IMR-90 (cell line): ENCODE measurements at regions not wholly inside any gene's neighbourhood (a gene's known extent, or its start where the extent isn't known, plus 50 kb on each side); places are given as distances from the start of the nearest gene placed in this dataset.

ENCODE experiments used
- ATAC-seq: fragments of 200-7000 bp; cut with Tn5 transposase; 2 replicates; pipeline ENCODE4 v1.9.1; 2020; ENCODE audit warnings: low read depth, mild to moderate bottlenecking, moderate library complexity
- BruUV-seq: library from RNA; stranded (reverse); fragments of 400-500 nt; replicated peaks from 2 replicates; lab custom pipeline; 2021; lab: Mats Ljungman, UMichigan
- CTCF ChIA-PET: fragments of 300-600 bp; formaldehyde crosslinking; extraction: SDS; loops from one replicate; lab custom pipeline; 2021; ENCODE audit warnings: antibody characterized with exemption; lab: Yijun Ruan, JAX
- POLR2A ChIA-PET: fragments of 300-600 bp; sonication (Branson Sonifier 250); formaldehyde crosslinking; loops from one replicate; lab custom pipeline; 2022; ENCODE audit warnings: antibody characterized with exemption; ENCODE audit not compliant: unreplicated experiment; lab: Charles Lee
- DNase-seq: peaks from one replicate; pipeline ENCODE4 v3.0.0; 2013
- H2AFZ ChIP-seq: replicated peaks from 2 replicates; pipeline ENCODE3; 2013; ENCODE audit warnings: low read length, mild to moderate bottlenecking; ENCODE audit not compliant: poor library complexity
- H2AK5ac ChIP-seq: 2 replicates; pipeline ENCODE4 v1.6.1; 2013; ENCODE audit warnings: low read depth, low read length, inconsistent platforms
- H2AK9ac ChIP-seq: replicated peaks from 2 replicates; pipeline ENCODE3; 2013; ENCODE audit warnings: mild to moderate bottlenecking, low read depth, low read length, moderate library complexity; ENCODE audit not compliant: poor library complexity
- H2BK120ac ChIP-seq: 2 replicates; pipeline ENCODE4 v1.6.1; 2013; ENCODE audit warnings: low read depth, low read length, inconsistent platforms
- H2BK15ac ChIP-seq: 3 replicates; pipeline ENCODE4 v1.6.1; 2013; ENCODE audit warnings: low read depth, low read length, inconsistent platforms
- H2BK20ac ChIP-seq: 2 replicates; pipeline ENCODE4 v1.6.1; 2013; ENCODE audit warnings: low read depth, mild to moderate bottlenecking, inconsistent platforms, low read length, moderate library complexity
- H2BK5ac ChIP-seq: 2 replicates; pipeline ENCODE4 v1.6.1; 2013; ENCODE audit warnings: mild to moderate bottlenecking, low read depth, low read length, inconsistent platforms; ENCODE audit not compliant: poor library complexity, severe bottlenecking
- H3K14ac ChIP-seq: replicated peaks from 2 replicates; pipeline ENCODE4 v1.6.1; 2013; ENCODE audit warnings: low read depth, low read length, inconsistent platforms
- H3K18ac ChIP-seq: 2 replicates; pipeline ENCODE4 v1.6.1; 2013; ENCODE audit warnings: low read depth, low read length, control low read depth
- H3K23ac ChIP-seq: 2 replicates; pipeline ENCODE4 v1.6.1; 2013; ENCODE audit warnings: low read depth, low read length, inconsistent platforms
- H3K27ac ChIP-seq: 2 replicates; pipeline ENCODE4 v1.5.1; 2013; ENCODE audit warnings: mild to moderate bottlenecking, control low read depth, low read length; ENCODE audit not compliant: insufficient read depth
- H3K27me3 ChIP-seq: 2 replicates; pipeline ENCODE4 v1.6.1; 2013; ENCODE audit warnings: low read length; ENCODE audit not compliant: control insufficient read depth, insufficient read depth
- H3K36me3 ChIP-seq: 2 replicates; pipeline ENCODE4 v1.6.1; 2013; ENCODE audit warnings: low read length, mixed read lengths; ENCODE audit not compliant: control insufficient read depth, insufficient read depth
- H3K4ac ChIP-seq: 2 replicates; pipeline ENCODE4 v1.6.1; 2013; ENCODE audit warnings: low read depth, low read length, inconsistent platforms
- H3K4me1 ChIP-seq: 2 replicates; pipeline ENCODE4 v1.6.1; 2013; ENCODE audit warnings: low read length, mixed read lengths; ENCODE audit not compliant: control insufficient read depth, insufficient read depth
- H3K4me2 ChIP-seq: 2 replicates; pipeline ENCODE4 v1.6.1; 2013; ENCODE audit warnings: low read depth, mild to moderate bottlenecking, control low read depth, low read length, moderate library complexity
- H3K4me3 ChIP-seq: 2 replicates; pipeline ENCODE4 v1.5.1; 2013; ENCODE audit warnings: low read depth, mild to moderate bottlenecking, control low read depth, low read length, moderate library complexity; ENCODE audit not compliant: insufficient read depth
- H3K56ac ChIP-seq: 2 replicates; pipeline ENCODE4 v1.6.1; 2013; ENCODE audit warnings: low read length, inconsistent platforms; ENCODE audit not compliant: insufficient read depth; ENCODE audit errors: extremely low read depth
- H3K79me1 ChIP-seq, 2 experiments: 2 replicates each; pipeline ENCODE4 v1.6.1; 2013; ENCODE audit warnings: low read length in 2 of 2, inconsistent platforms in 1 of 2, low read depth in 1 of 2
- H3K9ac ChIP-seq: 2 replicates; pipeline ENCODE4 v1.6.1; 2013; ENCODE audit warnings: low read depth, low read length, control low read depth
- H3K9me1 ChIP-seq: 2 replicates; pipeline ENCODE4 v1.6.1; 2013; ENCODE audit warnings: low read length, inconsistent platforms; ENCODE audit not compliant: insufficient read depth
- H3K9me3 ChIP-seq: 2 replicates; pipeline ENCODE4 v1.6.1; 2013; ENCODE audit warnings: low read length; ENCODE audit not compliant: control insufficient read depth, insufficient read depth
- H4K20me1 ChIP-seq: 2 replicates; pipeline ENCODE4 v1.6.1; 2013; ENCODE audit warnings: low read length, inconsistent platforms; ENCODE audit not compliant: insufficient read depth
- H4K5ac ChIP-seq: 2 replicates; pipeline ENCODE4 v1.6.1; 2013; ENCODE audit warnings: mild to moderate bottlenecking, low read depth, low read length, control low read depth
- H4K8ac ChIP-seq, 2 experiments: 2 replicates each; pipeline ENCODE4 v1.6.1; 2013; ENCODE audit warnings: low read depth in 2 of 2, low read length in 2 of 2, control low read depth in 1 of 2, inconsistent platforms in 1 of 2
- H4K91ac ChIP-seq: 2 replicates; pipeline ENCODE4 v1.6.1; 2013; ENCODE audit warnings: low read depth, low read length, inconsistent platforms; ENCODE audit not compliant: insufficient read depth
- ELK1 ChIP-seq: fragments of 150-350 bp; IDR thresholded peaks from 2 replicates; pipeline ENCODE4 v1.6.1; 2016; ENCODE audit warnings: low read depth, mild to moderate bottlenecking, low read length, moderate library complexity, borderline replicate concordance
- MAFK ChIP-seq: IDR thresholded peaks from 2 replicates; pipeline ENCODE4 v1.6.1; 2012; ENCODE audit warnings: low read depth, low read length, improper control_type of control experiment
- MAZ ChIP-seq: IDR thresholded peaks from 2 replicates; pipeline ENCODE4 v1.6.1; 2012; ENCODE audit warnings: low read depth, mild to moderate bottlenecking, low read length, improper control_type of control experiment, moderate library complexity, borderline replicate concordance
- MXI1 ChIP-seq: IDR thresholded peaks from 2 replicates; pipeline ENCODE4 v1.6.1; 2012; ENCODE audit warnings: low read depth, mild to moderate bottlenecking, low read length, moderate library complexity, borderline replicate concordance
- POLR2A ChIP-seq: IDR thresholded peaks from 2 replicates; pipeline ENCODE4 v1.6.1; 2012; ENCODE audit warnings: mild to moderate bottlenecking, low read depth, low read length
- RCOR1 ChIP-seq: IDR thresholded peaks from 2 replicates; pipeline ENCODE4 v1.6.1; 2012; ENCODE audit warnings: mild to moderate bottlenecking, low read length, improper control_type of control experiment; ENCODE audit not compliant: insufficient replicate concordance
- RFX5 ChIP-seq: IDR thresholded peaks from 2 replicates; pipeline ENCODE4 v1.8.0; 2012; ENCODE audit warnings: low read depth, mild to moderate bottlenecking, low read length, moderate library complexity
- SMC3 ChIP-seq: fragments of 150-350 bp; IDR thresholded peaks from 2 replicates; pipeline ENCODE4 v1.6.1; 2016; ENCODE audit warnings: low read depth, mild to moderate bottlenecking, antibody characterized with exemption, low read length, moderate library complexity
- WGBS, 2 experiments: methylation state at CpG; one replicate each; pipeline versions ENCODE4 v1.1.5 to v1.1.7; 2013; ENCODE audit warnings: missing lambda C conversion rate in 2 of 2; ENCODE audit not compliant: insufficient read length in 1 of 2; ENCODE audit errors: extremely low coverage in 2 of 2; 5-methylcytosine and 5-hydroxymethylcytosine counted together
- dilution Hi-C: fragments of 300-500 bp; cut with HindIII; formaldehyde crosslinking; loops from one replicate; pipeline ENCODE4 v1.14.3; 2018; ENCODE audit warnings: low sequenced_read_pairs; ENCODE audit not compliant: unreplicated experiment
- in situ Hi-C: fragments of 300-500 bp; cut with MboI; formaldehyde crosslinking; loops from 3 replicates; pipeline ENCODE4 v1.14.3; 2019; ENCODE audit warnings: low sequenced_read_pairs, inconsistent platforms, mixed read lengths
- intact Hi-C: fragments of 100-400 bp; cut with micrococcal nuclease; formaldehyde crosslinking; loops from 2 replicates; pipeline ENCODE4 v1.10.0; 2022
- TF ChIP-seq, protein P1 (sequence below): fragments of 150-350 bp; IDR thresholded peaks from 2 replicates; pipeline ENCODE4 v1.6.1; 2017; ENCODE audit warnings: mild to moderate bottlenecking, antibody characterized with exemption, low read length, low read depth
- TF ChIP-seq, protein P2 (sequence below): conservative IDR thresholded peaks from 2 replicates; pipeline ENCODE4 v1.5.1; 2012; ENCODE audit warnings: mild to moderate bottlenecking, low read depth, low read length, improper control_type of control experiment

DNA sequence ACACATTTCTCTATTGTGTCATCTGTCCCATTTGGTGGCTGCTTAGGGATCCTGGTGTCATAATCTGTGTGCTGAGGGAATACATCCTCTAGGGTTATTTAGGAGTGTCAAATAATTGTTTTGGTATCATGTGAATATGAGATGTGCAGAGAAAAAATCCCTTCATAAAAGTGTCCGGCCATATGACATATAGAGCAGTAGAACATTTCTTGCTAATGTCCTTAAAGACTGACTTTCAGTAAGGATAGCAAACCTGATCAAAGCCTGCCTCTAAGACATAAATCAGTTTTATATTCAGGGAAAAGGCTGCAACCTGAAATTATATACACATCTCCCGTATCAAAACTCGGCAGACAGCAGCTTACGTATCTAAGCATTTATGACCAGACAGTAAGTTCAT lies 211.6 kb downstream of the ADAM29 start:
- Histone ChIP-seq H4K8ac (no peak overlapping the region), H2BK20ac (no peak overlapping the region), H3K4me1 (no peaks in the 10 kb centered on the region), H2AK5ac (no peak overlapping the region), H3K56ac (no peak overlapping the region), H4K5ac (no peak overlapping the region), H3K79me1 (no peaks in the 10 kb centered on the region), H3K9ac (no peak overlapping the region), H3K27ac (no peak overlapping the region), H2BK5ac (no peak overlapping the region), H2BK15ac (no peak overlapping the region), H3K4me3 (no peak overlapping the region), H3K9me1 (no peaks in the 10 kb centered on the region), H2AK9ac (no peak overlapping the region), H3K4ac (no peak overlapping the region), H4K91ac (no peak overlapping the region), H2AFZ (no peak overlapping the region), H3K23ac (no peak overlapping the region), H3K14ac (no peak overlapping the region), H3K27me3 (no peaks in the 10 kb centered on the region), H3K9me3 (no peaks in the 10 kb centered on the region), H3K4me2 (no peak overlapping the region), H3K18ac (no peak overlapping the region), H2BK120ac (no peak overlapping the region), H3K36me3 (no peaks in the 10 kb centered on the region), H4K20me1 (no peaks in the 10 kb centered on the region)
- DNase-seq (no peak), ATAC-seq (no peak)
- BruUV-seq: no TSS peak
- WGBS, 2 experiments: no CpG with 5 or more reads among the region's 4 CpGs
- in situ Hi-C loops (no loop called here), dilution Hi-C loops (no loop called here), intact Hi-C loops (no loop called here)
- CTCF ChIA-PET: no interaction called here
- no peak for TF ChIP-seq POLR2A
- no peak for TF ChIP-seq ELK1
- TF ChIP-seq MAZ: no peak
- TF ChIP-seq, protein P1, sequence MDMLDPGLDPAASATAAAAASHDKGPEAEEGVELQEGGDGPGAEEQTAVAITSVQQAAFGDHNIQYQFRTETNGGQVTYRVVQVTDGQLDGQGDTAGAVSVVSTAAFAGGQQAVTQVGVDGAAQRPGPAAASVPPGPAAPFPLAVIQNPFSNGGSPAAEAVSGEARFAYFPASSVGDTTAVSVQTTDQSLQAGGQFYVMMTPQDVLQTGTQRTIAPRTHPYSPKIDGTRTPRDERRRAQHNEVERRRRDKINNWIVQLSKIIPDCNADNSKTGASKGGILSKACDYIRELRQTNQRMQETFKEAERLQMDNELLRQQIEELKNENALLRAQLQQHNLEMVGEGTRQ: no peak
- TF ChIP-seq, protein P2, sequence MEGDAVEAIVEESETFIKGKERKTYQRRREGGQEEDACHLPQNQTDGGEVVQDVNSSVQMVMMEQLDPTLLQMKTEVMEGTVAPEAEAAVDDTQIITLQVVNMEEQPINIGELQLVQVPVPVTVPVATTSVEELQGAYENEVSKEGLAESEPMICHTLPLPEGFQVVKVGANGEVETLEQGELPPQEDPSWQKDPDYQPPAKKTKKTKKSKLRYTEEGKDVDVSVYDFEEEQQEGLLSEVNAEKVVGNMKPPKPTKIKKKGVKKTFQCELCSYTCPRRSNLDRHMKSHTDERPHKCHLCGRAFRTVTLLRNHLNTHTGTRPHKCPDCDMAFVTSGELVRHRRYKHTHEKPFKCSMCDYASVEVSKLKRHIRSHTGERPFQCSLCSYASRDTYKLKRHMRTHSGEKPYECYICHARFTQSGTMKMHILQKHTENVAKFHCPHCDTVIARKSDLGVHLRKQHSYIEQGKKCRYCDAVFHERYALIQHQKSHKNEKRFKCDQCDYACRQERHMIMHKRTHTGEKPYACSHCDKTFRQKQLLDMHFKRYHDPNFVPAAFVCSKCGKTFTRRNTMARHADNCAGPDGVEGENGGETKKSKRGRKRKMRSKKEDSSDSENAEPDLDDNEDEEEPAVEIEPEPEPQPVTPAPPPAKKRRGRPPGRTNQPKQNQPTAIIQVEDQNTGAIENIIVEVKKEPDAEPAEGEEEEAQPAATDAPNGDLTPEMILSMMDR: no peak
- no peak for TF ChIP-seq RCOR1
- TF ChIP-seq RFX5: no peak
- no peak for TF ChIP-seq MAFK
- no peak for TF ChIP-seq MXI1
- TF ChIP-seq SMC3: no peak
- POLR2A ChIA-PET: no interaction called here
